Heart left ventricle (tissue), 16 donors: ENCODE measurements at regions not wholly inside any gene's neighbourhood (a gene's known extent, or its start where the extent isn't known, plus 50 kb on each side); places are given as distances from the start of the nearest gene placed in this dataset.
A peak's percentile ranks its signal among the peaks of the same experiment; 100 is the strongest.

Experiments used
- ATAC-seq, 4 donors: fragments of 200-7000 bp; cut with Tn5 transposase; one replicate each; pipeline ENCODE4 v1.9.1; 2020 to 2022; ENCODE audit warnings: moderate library complexity in 4 of 4, mild to moderate bottlenecking in 3 of 4, moderate number of reproducible peaks in 1 of 4
- DNase-seq, 5 donors: peaks; one replicate each; pipeline ENCODE4 v3.0.0-alpha.2; 2020
- H3K27ac ChIP-seq, 12 donors: fragments of 200-600 bp; sonication (generic) in 4 of 12; one replicate each; pipeline versions ENCODE4 v1.5.0 to v1.8.0; 2016 to 2022; ENCODE audit warnings: mild to moderate bottlenecking in 2 of 12
- H3K27me3 ChIP-seq, 9 donors: fragments of 200-600 bp; sonication (generic) in 2 of 9; one replicate each; pipeline versions ENCODE4 v1.5.1 to v1.8.0; 2016 to 2022; ENCODE audit warnings: mild to moderate bottlenecking in 3 of 9
- H3K36me3 ChIP-seq, 9 donors: fragments of 200-600 bp; sonication (generic) in 2 of 9; one replicate each; pipeline versions ENCODE4 v1.5.0 to v1.8.0; 2018 to 2022; ENCODE audit warnings: mild to moderate bottlenecking in 2 of 9
- H3K4me1 ChIP-seq, 12 donors: fragments of 200-600 bp; sonication (generic) in 4 of 12; one replicate each; pipeline versions ENCODE4 v1.5.0 to v1.8.0; 2016 to 2022; ENCODE audit warnings: mild to moderate bottlenecking in 3 of 12
- H3K4me3 ChIP-seq, 12 donors: fragments of 200-600 bp; sonication (generic) in 4 of 12; one replicate each; pipeline versions ENCODE4 v1.5.0 to v1.8.0; 2017 to 2022; ENCODE audit warnings: mild to moderate bottlenecking in 9 of 12, moderate library complexity in 4 of 12
- H3K9me3 ChIP-seq, 12 donors: fragments of 200-600 bp; sonication (generic) in 4 of 12; one replicate each; pipeline versions ENCODE4 v1.5.0 to v1.8.0; 2016 to 2022; ENCODE audit warnings: mild to moderate bottlenecking in 1 of 12
- POLR2A ChIP-seq, 2 donors: fragments of 450-650 bp; IDR thresholded peaks; one replicate each; pipeline ENCODE4 v1.6.1; 2017; ENCODE audit warnings: antibody characterized with exemption in 2 of 2, mild to moderate bottlenecking in 2 of 2, moderate library complexity in 2 of 2
- WGBS, 4 donors: extraction: QIAGEN DNeasy Blood & Tissue Kit in 2 of 4; methylation state at CpG; one replicate each; pipeline versions ENCODE4 v1.1.5 to v1.1.7; 2013 to 2018; 5-methylcytosine and 5-hydroxymethylcytosine counted together
- intact Hi-C, 10 donors: fragments of 100-400 bp; cut with DNase I; formaldehyde crosslinking; loops; one replicate each; pipeline versions ENCODE4 v1.11.1 to v1.14.2; 2022
- TF ChIP-seq, protein P1 (sequence below), 12 donors: fragments of 200-600 bp; sonication (generic) in 4 of 12; IDR thresholded peaks; one replicate each; pipeline versions ENCODE4 v1.5.0 to v1.8.0; 2018 to 2022; ENCODE audit warnings: antibody characterized with exemption in 12 of 12, mild to moderate bottlenecking in 5 of 12
- donor health status: ischemic (EF 13 %, LVEDD 7.1; RV severe dilation, severe dysfunction).
- donor health status: healthy with polysubstance abuse.
- donor health status: DM: no; HTN: yes; CAD: no.
- donor health status: DM: no; HTN: no; CAD: no.
- donor health status: ischemic (EF 25% LVEDD 6.9; RV normal size, moderate dysfunction).
- donor health status: ischemic (EF 25% LVEDD 5.7; RV mildly dilated, moderate dysfunction).
- donor health status: healthy.
- donor health status: DM: yes; HTN: yes; CAD: no.
- donor health status: ischemic (EF 35%, LVEDD 5.7; RV mildly dilated, moderate dysfunction).
- donor health status: nonischemic (EF 11% LVEDD 7.7; RV severe dilation, severe dysfunction).
- donor health status: DM: yes; HTN: yes; CAD: no.
- donor health status: PGD.
- donor health status: ischemic (EF 29% LVEDD 5.4; RV normal size, mild dysfunction).
- donor health status: nonischemic (EF 23%, LVEDD 6.1; RV moderate dilation, normal function).

DNA sequence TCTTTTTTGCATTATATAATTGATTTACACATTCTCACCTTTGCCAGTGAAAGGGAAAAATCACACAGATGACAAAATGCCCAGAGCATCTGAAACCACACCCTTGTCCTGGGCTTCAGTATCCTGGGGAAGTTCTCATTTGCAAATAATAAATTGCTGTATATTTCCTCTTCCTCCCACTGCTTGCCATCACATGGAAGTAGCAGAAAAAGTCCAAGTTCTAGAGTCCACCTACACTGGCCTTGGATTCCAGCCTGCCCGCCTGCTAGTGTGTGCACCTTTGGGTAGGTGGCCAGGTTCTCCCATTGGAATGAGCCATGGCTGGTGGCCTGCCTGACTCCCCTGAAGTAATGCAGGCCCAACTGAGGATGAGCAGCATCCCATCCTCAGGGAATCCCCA, 149.4 kb downstream of the GADD45G start:
- ATAC-seq (no peak), DNase-seq (no peak)
- intact Hi-C loops: loop anchor here in 6 of 10 donors (10.0 kb wide), 4 partner anchors 121 to 341 kb away; partner anchors contain the start of gene GADD45G (in 1 of the 6)
- Histone ChIP-seq H3K4me3 (no peak overlapping the region), H3K4me1 (peaks cover 0 to 36% (median 10%) of the 10 kb centered on the region in 12 donors), H3K9me3 (no peaks in the 10 kb centered on the region), H3K27ac (no peak overlapping the region), H3K27me3 (no peaks in the 10 kb centered on the region), H3K36me3 (no peaks in the 10 kb centered on the region)
- TF ChIP-seq, protein P1, sequence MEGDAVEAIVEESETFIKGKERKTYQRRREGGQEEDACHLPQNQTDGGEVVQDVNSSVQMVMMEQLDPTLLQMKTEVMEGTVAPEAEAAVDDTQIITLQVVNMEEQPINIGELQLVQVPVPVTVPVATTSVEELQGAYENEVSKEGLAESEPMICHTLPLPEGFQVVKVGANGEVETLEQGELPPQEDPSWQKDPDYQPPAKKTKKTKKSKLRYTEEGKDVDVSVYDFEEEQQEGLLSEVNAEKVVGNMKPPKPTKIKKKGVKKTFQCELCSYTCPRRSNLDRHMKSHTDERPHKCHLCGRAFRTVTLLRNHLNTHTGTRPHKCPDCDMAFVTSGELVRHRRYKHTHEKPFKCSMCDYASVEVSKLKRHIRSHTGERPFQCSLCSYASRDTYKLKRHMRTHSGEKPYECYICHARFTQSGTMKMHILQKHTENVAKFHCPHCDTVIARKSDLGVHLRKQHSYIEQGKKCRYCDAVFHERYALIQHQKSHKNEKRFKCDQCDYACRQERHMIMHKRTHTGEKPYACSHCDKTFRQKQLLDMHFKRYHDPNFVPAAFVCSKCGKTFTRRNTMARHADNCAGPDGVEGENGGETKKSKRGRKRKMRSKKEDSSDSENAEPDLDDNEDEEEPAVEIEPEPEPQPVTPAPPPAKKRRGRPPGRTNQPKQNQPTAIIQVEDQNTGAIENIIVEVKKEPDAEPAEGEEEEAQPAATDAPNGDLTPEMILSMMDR (IDR thresholded peaks at IDR 0.05): no peak
- TF ChIP-seq POLR2A (IDR thresholded peaks at IDR 0.05): no peak
- 71 to 100% (median 98%) methylated on average over 1 of the region's 1 CpG for WGBS, 4 donors

DNA sequence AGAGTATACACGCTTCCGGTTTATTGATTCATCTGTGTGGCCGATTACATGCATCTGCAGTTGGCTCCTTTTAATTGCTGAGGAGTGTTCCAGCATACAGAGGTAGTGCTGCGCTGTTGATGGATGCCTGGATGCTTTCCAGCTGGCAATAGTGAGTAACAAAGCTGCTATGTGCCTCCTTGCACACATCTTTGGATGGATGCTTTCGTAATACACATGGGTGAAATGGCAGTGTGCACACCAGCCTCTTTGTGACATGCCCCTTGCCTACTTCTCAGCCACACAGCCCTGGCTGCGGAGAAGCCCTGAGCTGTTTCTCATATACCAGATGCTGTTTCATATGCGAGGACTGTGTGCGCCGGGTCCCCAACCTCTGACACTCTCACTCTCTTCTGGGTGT, 151.0 kb downstream of the GADD45G start:
- peak in 4 of 5 donors; percentile 43 to 78 (median 57) for DNase-seq
- H3K4me1 ChIP-seq: peaks cover 0 to 22% (median 8%) of the 10 kb centered on the region in 12 donors
- WGBS, 4 donors: 46 to 75% (median 56%) methylated on average over 9 of the region's 9 CpGs

GRCh38 chr9:89756891-89757537, 152.2 kb downstream of the GADD45G start:
- H3K27ac ChIP-seq: peak overlapping the region in 3 of 12 donors; percentile 14 to 60 (median 43)
- WGBS, 4 donors: 64 to 79% (median 69%) methylated on average over 8 of the region's 8 CpGs
- intact Hi-C loops: loop anchor here in 6 of 10 donors (2.0 to 10.0 kb wide), 9 partner anchors 115 to 345 kb away; partner anchors contain the start of gene GADD45G (in 3 of the 6)

More for the DNA sequence above, 151.0 kb downstream of the GADD45G start:
- no peaks in the 10 kb centered on the region for H3K27me3 ChIP-seq
- H3K9me3 ChIP-seq: no peaks in the 10 kb centered on the region
- intact Hi-C loops: loop anchor here in 6 of 10 donors (2.0 to 10.0 kb wide), 9 partner anchors 116 to 346 kb away; partner anchors contain the start of gene GADD45G (in 3 of the 6)
- no peak for TF ChIP-seq POLR2A (IDR thresholded peaks at IDR 0.05)
- TF ChIP-seq, protein P1 (IDR thresholded peaks at IDR 0.05): no peak
- H3K27ac ChIP-seq: no peak overlapping the region
- ATAC-seq: peak; percentile 27 to 78 (median 68)
- H3K36me3 ChIP-seq: no peaks in the 10 kb centered on the region
- H3K4me3 ChIP-seq: no peak overlapping the region

More at GRCh38 chr9:89756891-89757537, 152.2 kb downstream of the GADD45G start:
- peak; percentile 92 to 96 (median 95) for ATAC-seq
- Histone ChIP-seq H3K4me1 (peaks cover 0 to 21% (median 8%) of the 10 kb centered on the region in 12 donors), H3K27me3 (no peaks in the 10 kb centered on the region), H3K4me3 (no peak overlapping the region), H3K9me3 (no peaks in the 10 kb centered on the region), H3K36me3 (no peaks in the 10 kb centered on the region)
- TF ChIP-seq, protein P1 (IDR thresholded peaks at IDR 0.05): no peak
- TF ChIP-seq POLR2A (IDR thresholded peaks at IDR 0.05): no peak
- DNase-seq: peak in 4 of 5 donors; percentile 64 to 87 (median 78)
